ENCODE measurements at regions not wholly inside any gene's neighbourhood (a gene's known extent, or its start where the extent isn't known, plus 50 kb on each side); places are given as distances from the start of the nearest gene placed in this dataset.
"Not testable (repeated sequence)": the region's sequence is repeated elsewhere in the genome, so short reads cannot be mapped to it uniquely, and the experiment has no call there.

DNA sequence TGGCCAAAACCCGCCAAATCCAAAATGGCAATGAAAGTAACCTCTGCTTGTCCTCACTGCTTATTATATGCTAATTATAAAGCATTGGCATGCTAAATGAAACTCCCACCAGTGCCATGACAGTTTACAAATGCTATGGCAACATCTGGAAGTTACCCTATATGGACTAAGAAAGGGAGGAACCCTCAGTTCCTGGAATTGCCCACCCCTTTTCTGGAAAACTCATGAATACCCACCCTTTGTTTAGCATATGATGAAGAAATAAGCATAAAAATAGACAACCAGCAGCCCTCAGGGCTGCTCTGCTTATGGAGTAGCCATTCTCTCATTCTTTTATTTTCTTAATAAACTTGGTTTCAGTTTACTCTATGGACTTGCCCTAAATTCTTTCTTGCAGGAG lies 269.8 kb downstream of the OLFM4 start:
- no peak for DNase-seq

GRCh38 chr13:53301449-53301848 lies 272.8 kb downstream of the OLFM4 start:
- DNase-seq, result no peak

- not testable (repeated sequence) for DNase-seq
Measured at GRCh38 chr13:53305419-53305818, 276.8 kb downstream of the OLFM4 start.

DNA sequence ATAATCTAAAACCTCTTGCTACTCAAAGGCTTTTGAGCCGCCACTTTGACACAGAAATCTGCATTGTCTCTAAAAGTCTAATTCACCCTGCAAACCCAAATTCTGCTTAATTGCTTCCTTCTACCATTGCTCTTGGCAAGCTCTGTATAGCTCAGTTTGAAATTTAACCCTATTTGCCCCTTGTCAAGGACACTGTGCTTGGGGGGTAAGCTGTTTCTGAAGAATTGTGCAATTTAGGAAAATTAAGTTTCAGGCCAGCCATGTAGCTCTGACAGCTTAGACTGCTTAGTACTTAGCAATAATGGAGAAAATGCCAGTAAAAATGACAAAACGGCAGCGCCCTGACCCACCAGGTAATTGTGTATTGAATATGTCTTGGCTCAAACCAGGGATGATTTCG lies 282.2 kb downstream of the OLFM4 start:
- no peak for DNase-seq

DNA sequence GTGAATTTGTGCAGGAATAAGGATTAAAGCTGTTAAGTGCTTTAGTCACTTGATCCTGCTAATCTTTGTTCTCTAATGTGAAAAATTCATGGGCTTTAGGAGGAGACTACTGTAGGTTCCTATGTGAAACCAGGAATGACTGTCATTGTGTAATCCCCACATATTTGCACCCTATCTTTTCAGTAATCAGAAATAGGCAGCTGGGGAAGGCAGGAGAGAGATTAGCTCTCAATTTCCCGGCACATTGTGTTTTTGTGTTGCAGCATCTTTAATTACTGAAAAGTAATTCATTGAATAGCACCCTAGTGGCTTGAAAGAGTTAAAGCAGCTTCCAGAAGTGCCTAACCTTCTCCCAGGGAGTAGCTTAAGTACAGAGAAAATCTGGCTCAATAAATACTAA lies 282.9 kb downstream of the OLFM4 start:
- no peak for DNase-seq

- DNase-seq, result no peak
Measured at GRCh38 chr13:53321296-53321801, 292.7 kb downstream of the OLFM4 start.

- no peak for DNase-seq
Measured at GRCh38 chr13:53324656-53325055, 296.0 kb downstream of the OLFM4 start.

DNA sequence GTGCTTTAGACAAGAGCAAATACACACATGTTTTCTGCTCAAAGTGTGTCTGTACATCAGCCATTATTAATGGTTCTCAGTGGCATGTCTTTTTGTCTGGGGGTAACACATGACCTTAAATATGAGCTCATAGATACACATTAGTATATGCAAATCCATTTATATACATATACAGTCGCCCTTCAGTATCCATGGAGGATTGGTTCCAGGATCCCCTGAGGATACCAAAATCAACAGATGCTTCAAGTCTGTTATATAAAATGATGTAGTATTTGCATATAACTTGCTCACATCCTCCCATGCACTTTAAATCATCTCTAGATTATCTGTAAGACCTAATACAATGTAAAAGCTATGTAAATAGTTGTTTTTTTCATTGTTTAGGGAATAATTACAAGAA lies 298.1 kb downstream of the OLFM4 start:
- DNase-seq, result no peak

- no peak for DNase-seq
Measured at GRCh38 chr13:53327680-53328315, 299.2 kb downstream of the OLFM4 start.

DNA sequence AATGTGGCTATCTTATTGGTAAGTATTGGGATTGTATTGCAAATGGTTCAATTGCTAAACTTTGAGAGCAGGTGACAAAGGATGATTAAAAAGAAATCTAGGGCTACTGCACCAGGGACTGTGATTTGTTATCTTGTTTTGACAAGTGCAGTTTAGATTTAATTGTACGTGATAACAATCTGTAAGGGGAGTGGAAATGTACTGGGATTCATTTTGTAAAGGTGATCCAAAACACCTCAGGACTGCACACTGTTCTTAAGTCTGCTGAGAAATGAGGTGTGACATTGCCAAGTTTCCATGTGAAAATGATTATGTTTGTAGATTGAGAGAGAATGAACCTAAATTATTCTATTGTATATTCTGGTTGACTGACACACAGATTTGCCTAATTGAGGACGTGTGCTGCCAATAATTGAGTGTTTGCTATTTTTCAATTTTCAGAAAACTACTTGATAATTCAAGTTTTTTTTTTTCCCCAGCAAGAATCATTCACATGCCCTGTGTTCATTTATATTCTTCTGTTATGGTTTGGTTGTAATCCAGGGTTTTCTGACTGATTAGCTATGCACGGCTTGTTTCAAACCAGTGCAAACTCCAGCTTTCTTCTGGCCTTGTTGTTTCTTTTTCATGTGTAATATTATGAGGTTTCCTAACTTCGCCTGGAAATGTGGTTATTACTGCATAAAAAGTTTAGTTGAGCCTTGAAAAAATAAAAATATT lies 308.0 kb downstream of the OLFM4 start:
- no peak for DNase-seq

DNA sequence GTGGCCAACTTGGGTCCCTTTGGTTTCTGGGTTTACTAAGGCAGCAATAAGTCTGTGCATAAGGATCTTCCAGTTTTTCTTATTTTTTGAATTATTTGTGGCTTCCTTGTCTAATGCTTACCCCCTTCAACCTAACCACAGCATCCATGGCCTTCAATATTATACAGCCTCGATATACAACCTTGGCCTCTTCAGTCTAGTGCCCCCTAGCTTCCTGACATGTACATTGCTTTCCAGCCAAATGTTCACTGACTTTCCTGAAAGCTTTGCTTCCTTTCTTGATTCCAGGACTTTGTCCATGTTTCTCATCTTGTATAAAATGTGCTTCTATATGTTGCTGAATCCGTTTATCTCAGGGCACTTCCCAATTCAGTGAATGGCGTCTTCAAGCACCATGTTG lies 310.1 kb downstream of the OLFM4 start:
- no peak for DNase-seq

GRCh38 chr13:53340505-53341143 lies 312.0 kb downstream of the OLFM4 start:
- DNase-seq, result no peak

DNA sequence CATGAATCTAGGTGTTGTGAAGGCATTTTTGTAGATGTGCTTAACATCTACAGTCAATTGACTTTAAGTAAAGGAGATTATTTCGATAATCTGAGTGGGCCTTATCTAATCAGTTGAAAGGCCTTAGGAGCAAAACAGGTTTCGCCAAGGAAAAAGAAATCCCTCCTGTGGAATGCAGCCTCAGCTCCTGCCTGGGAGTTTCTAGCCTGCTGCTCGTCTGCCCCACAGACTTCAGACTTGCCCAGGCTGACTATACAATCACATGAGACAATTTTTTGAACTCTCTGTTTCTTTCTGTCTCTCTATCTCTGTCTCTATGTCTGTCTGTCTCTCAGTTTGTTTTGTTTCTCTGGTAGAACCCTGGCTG lies 312.5 kb downstream of the OLFM4 start:
- DNase-seq, result no peak

- no peak for DNase-seq
Measured at GRCh38 chr13:53342623-53343360, 314.2 kb downstream of the OLFM4 start.

- no peak for DNase-seq
Measured at GRCh38 chr13:53343361-53343744, 314.7 kb downstream of the OLFM4 start.

GRCh38 chr13:53351021-53351420 lies 322.4 kb downstream of the OLFM4 start:
- no peak for DNase-seq

DNA sequence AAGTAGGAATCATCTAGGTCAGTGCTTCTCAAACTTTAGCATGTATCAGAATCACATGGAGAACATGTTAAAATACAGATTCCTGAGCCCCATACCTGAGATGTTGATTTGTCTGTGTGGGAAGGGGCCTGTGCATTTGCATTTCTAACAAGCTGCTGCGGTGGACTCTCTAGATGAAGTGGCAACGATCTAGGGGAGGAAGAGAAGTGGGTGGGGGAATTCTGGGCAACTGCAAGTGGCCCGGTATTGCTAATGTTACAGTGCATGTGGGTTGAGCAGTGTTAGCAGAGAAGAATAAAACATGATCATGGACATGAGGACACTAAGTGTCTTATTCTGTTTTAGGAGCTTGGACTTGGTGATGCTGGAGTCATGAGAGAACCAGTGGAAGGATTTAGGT lies 329.0 kb downstream of the OLFM4 start:
- no peak for DNase-seq

GRCh38 chr13:53368948-53369347 lies 340.3 kb downstream of the OLFM4 start:
- no peak for DNase-seq

DNA sequence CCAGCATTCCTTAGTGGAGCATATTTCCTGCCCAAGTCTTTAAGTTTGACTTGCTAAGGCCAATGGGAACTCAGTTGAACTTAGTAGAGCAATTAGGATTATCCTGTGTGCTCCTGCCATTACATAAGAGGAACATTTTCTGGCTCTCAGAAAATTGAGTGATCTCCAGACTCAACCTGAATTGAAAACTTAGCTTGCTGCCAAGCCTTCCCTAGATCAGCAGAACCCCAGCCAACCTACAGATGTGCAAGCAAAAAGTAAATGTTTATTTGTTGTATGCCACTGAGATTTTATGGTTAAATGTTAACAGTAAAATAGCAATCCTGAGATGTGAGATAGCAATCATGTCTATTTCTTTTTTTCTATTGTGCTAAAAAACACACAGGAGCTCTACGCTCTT lies 350.9 kb downstream of the OLFM4 start:
- no peak for DNase-seq

DNA sequence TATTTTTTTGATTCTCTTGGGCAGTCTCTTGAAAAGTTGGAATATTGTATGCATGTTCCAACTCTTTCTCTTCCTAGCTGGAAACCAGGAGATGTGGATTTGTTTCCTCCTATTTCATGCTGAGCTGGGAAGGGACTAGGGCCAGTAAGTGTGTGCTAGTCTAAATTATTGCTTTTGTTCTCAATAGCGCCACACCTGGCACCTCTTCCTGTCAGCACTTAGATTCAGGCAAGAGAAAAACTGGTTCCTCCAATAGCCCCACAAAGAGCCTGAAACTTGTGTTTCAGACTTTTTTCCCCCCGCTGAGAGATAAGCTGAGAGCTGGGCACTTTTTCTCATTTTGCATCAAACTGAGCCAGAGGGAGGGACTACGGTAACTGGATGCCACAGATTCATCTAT lies 353.4 kb downstream of the OLFM4 start:
- DNase-seq, result no peak

DNA sequence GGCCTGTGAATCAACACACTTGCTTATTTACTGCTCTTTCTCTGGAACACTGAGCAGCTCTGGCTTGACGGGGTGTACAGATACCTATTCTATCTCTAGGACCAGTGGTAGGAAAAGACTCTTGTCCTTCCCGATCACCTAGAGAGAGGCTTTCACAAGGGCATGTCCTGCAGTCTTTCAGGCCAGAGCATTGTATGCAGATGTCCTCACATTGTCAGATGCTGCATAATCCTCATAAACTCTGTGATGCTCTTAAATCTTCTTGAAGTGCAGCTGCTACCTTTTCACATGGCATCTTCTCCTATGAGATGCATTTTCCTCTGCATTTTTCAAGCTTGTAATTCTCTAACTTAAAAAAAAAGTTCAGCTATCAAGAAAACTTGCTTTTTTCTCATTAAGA lies 369.4 kb downstream of the OLFM4 start:
- DNase-seq, result no peak

DNA sequence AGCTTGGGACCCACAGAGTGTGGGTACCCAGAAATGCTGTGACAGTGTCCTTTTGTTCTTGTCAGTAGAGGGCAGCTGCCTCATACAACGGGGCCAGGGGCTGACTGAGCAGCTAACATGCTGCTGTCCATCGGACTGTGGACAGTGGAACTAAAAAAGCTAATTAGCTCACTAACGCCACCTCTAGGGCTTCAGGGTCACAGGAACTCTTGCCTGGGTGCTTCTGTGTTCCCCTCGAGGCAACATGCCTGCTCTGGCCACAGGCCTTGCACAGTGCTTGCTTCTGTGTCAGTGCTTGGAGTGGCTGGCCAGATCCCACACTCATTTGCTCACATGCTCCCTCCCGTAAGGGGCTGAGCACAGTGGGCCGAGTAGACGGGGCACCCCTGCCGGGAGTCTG lies 377.0 kb downstream of the OLFM4 start:
- no peak for DNase-seq

DNA sequence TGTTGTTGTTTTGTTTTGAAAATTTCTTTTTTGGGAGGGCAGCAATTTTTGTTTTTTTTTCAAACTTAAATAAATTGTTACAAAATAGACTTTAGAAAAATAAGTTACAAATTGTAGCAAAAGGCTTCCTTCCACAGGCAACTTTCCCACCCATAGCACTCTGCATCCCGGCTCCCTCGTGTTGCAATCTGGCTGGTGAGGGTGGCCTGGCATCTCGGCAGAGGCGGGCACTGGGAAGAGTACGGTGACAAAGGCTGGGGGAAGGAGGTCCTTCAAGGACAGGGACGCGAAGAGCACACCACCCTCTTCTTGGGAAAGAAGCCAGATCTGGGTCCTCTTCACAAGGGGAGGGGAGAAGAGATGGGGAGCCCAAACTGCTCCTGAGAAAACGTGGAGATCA lies 379.7 kb downstream of the OLFM4 start:
- DNase-seq, result no peak
